ENCODE measurements at regions not wholly inside any gene's neighbourhood (a gene's known extent, or its start where the extent isn't known, plus 50 kb on each side); places are given as distances from the start of the nearest gene placed in this dataset.
A peak's percentile ranks its signal among the peaks of the same experiment; 100 is the strongest.
"Not testable (repeated sequence)": the region's sequence is repeated elsewhere in the genome, so short reads cannot be mapped to it uniquely, and the experiment has no call there.

- TF ChIP-seq CTCF (IDR thresholded peaks at IDR 0.05; ENCODE audit: control insufficient read depth, insufficient read depth, low read depth, low read length, missing control alignments): peak; percentile 63
- no peak overlapping the region for H3K4me3 ChIP-seq (ENCODE audit: control insufficient read depth, low read depth, low read length)
- no peak for DNase-seq (ENCODE audit: low read depth)
Observed at GRCh38 chr7:93715234-93715633, 140.7 kb upstream of the CALCR start.

GRCh38 chr7:93711926-93712325 is 137.4 kb upstream of the CALCR start:
- TF ChIP-seq CTCF (IDR thresholded peaks at IDR 0.05; ENCODE audit: control insufficient read depth, insufficient read depth, low read depth, low read length, missing control alignments): no peak
- DNase-seq (ENCODE audit: low read depth): no peak
- H3K4me3 ChIP-seq (ENCODE audit: control insufficient read depth, low read depth, low read length): no peak overlapping the region

GRCh38 chr7:93708255-93708654 is 133.7 kb upstream of the CALCR start:
- DNase-seq (ENCODE audit: low read depth); H3K4me3 ChIP-seq (ENCODE audit: control insufficient read depth, low read depth, low read length): not testable (repeated sequence)

GRCh38 chr7:93707249-93707648 is 132.7 kb upstream of the CALCR start:
- no peak for DNase-seq (ENCODE audit: low read depth)
- no peak for TF ChIP-seq CTCF (IDR thresholded peaks at IDR 0.05; ENCODE audit: control insufficient read depth, insufficient read depth, low read depth, low read length, missing control alignments)

GRCh38 chr7:93706162-93706561 is 131.6 kb upstream of the CALCR start:
- not testable (repeated sequence) for H3K4me3 ChIP-seq (ENCODE audit: control insufficient read depth, low read depth, low read length); DNase-seq (ENCODE audit: low read depth)

More at GRCh38 chr7:93707249-93707648, 132.7 kb upstream of the CALCR start:
- H3K4me3 ChIP-seq (ENCODE audit: control insufficient read depth, low read depth, low read length): no peak overlapping the region

- no peak for DNase-seq (ENCODE audit: low read depth)
- TF ChIP-seq CTCF (IDR thresholded peaks at IDR 0.05; ENCODE audit: control insufficient read depth, insufficient read depth, low read depth, low read length, missing control alignments): no peak
- H3K4me3 ChIP-seq (ENCODE audit: control insufficient read depth, low read depth, low read length): no peak overlapping the region
Observed at GRCh38 chr7:93704217-93704616, 129.7 kb upstream of the CALCR start.

- no peak for DNase-seq (ENCODE audit: low read depth)
- TF ChIP-seq CTCF (IDR thresholded peaks at IDR 0.05; ENCODE audit: control insufficient read depth, insufficient read depth, low read depth, low read length, missing control alignments): no peak
- no peak overlapping the region for H3K4me3 ChIP-seq (ENCODE audit: control insufficient read depth, low read depth, low read length)
Observed at GRCh38 chr7:93697901-93698300, 123.4 kb upstream of the CALCR start.

GRCh38 chr7:93693796-93694195 is 119.3 kb upstream of the CALCR start:
- TF ChIP-seq CTCF (IDR thresholded peaks at IDR 0.05; ENCODE audit: control insufficient read depth, insufficient read depth, low read depth, low read length, missing control alignments): no peak
- no peak for DNase-seq (ENCODE audit: low read depth)

More at GRCh38 chr7:93693796-93694195, 119.3 kb upstream of the CALCR start:
- no peak overlapping the region for H3K4me3 ChIP-seq (ENCODE audit: control insufficient read depth, low read depth, low read length)
